HFFc6 (cell line): ENCODE measurements at regions not wholly inside any gene's neighbourhood (a gene's known extent, or its start where the extent isn't known, plus 50 kb on each side); places are given as distances from the start of the nearest gene placed in this dataset.
"Not testable (repeated sequence)": the region's sequence is repeated elsewhere in the genome, so short reads cannot be mapped to it uniquely, and the experiment has no call there.

Experiments used
- DNase-seq: peaks from one replicate; pipeline ENCODE4 v3.0.0-alpha.2; 2018
- H3K27ac Mint-ChIP-seq: 2 replicates; pipeline ENCODE4 v1.8.0; 2020; ENCODE audit warnings: mild to moderate bottlenecking, mixed read lengths
- H3K27me3 Mint-ChIP-seq: 2 replicates; pipeline ENCODE4 v1.8.0; 2021; ENCODE audit warnings: mild to moderate bottlenecking, moderate library complexity, mixed read lengths; ENCODE audit not compliant: insufficient read depth
- H3K36me3 Mint-ChIP-seq: 2 replicates; pipeline ENCODE4 v1.8.0; 2021; ENCODE audit warnings: low read depth, mixed read lengths
- H3K4me1 Mint-ChIP-seq: 2 replicates; pipeline ENCODE4 v1.8.0; 2020; ENCODE audit warnings: low read depth, mixed read lengths
- H3K4me3 Mint-ChIP-seq: 2 replicates; pipeline ENCODE4 v1.8.0; 2020; ENCODE audit warnings: mild to moderate bottlenecking, moderate library complexity, mixed read lengths
- H3K9me3 Mint-ChIP-seq: 2 replicates; pipeline ENCODE4 v1.8.0; 2020; ENCODE audit warnings: mild to moderate bottlenecking, mixed read lengths
- TF ChIP-seq, protein P1 (sequence below): fragments of 200-600 bp; sonication (generic); IDR thresholded peaks from 2 replicates; pipeline ENCODE4 v1.5.0; 2021; ENCODE audit warnings: antibody characterized with exemption, mild to moderate bottlenecking

DNA sequence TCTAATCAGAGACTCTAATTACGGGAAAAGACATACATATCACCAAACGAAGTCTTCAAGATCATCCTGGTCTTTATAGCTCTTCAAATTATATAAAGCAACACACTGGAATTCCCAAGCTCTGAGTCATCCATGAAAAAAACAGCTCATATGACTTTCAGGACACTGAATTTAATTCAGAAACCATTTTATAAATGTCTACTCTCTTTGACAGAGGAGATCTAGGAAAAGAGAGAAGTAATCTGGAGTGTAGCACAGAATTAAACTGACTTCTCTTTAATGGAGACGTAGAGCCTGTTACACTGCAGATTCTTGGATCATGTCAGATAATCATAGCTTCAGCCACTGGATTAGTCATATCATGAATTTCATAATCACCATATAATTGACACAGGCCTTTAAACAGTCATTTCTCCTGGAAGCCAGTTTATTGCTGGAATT, 86.8 kb upstream of the WSB1 start:
- Mint-ChIP-seq H3K4me3 (no peak overlapping the region), H3K36me3 (no peaks in the 10 kb centered on the region), H3K4me1 (peaks cover 15% of the 10 kb centered on the region), H3K9me3 (peaks cover 5% of the 10 kb centered on the region; the same call in 1 of the 2 replicates), H3K27ac (peak overlapping the region; percentile 56), H3K27me3 (0 out of 2 replicates have a peak, but pooled peaks cover 2% of the 10 kb centered on the region)
- TF ChIP-seq, protein P1, sequence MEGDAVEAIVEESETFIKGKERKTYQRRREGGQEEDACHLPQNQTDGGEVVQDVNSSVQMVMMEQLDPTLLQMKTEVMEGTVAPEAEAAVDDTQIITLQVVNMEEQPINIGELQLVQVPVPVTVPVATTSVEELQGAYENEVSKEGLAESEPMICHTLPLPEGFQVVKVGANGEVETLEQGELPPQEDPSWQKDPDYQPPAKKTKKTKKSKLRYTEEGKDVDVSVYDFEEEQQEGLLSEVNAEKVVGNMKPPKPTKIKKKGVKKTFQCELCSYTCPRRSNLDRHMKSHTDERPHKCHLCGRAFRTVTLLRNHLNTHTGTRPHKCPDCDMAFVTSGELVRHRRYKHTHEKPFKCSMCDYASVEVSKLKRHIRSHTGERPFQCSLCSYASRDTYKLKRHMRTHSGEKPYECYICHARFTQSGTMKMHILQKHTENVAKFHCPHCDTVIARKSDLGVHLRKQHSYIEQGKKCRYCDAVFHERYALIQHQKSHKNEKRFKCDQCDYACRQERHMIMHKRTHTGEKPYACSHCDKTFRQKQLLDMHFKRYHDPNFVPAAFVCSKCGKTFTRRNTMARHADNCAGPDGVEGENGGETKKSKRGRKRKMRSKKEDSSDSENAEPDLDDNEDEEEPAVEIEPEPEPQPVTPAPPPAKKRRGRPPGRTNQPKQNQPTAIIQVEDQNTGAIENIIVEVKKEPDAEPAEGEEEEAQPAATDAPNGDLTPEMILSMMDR = no peak
- DNase-seq = peak; percentile 68

DNA sequence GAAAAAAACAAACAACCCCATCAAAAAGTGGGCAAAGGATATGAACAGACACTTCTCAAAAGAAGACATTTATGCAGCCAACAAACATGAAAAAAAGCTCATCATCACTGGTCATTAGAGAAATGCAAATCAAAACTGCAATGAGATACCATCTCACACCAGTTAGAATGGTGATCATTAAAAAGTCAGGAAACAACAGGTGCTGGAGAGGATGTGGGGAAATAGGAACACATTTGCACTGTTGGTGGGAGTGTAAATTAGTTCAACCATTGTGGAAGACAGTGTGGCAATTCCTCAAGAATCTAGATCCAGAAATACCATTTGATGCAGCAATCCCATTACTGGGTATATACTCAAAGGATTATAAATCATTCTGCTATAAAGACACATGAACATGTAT, 85.5 kb upstream of the WSB1 start:
- H3K9me3 Mint-ChIP-seq, H3K4me3 Mint-ChIP-seq, H3K36me3 Mint-ChIP-seq, H3K27me3 Mint-ChIP-seq, H3K27ac Mint-ChIP-seq, DNase-seq: not testable (repeated sequence)
- H3K4me1 Mint-ChIP-seq = peaks cover 15% of the 10 kb centered on the region

DNA sequence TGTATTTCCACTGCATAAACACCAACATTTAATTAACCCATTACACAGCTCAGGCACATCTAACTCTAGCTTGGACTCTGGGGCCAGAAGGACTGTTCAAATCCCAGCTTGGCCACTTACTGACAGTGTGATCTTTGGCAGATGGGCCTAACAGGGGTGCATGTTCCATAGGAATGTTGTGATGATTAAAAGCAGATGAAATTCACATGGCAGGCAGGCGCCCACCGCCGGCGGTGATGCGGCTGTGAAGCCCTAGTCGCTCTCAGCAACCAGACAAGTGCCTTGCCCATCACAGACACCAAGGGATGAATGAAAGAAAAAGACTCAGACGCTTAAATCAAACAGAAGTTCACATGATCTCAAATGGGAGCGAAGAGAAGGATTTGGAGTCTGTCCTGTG, 84.6 kb upstream of the WSB1 start:
- H3K27me3 Mint-ChIP-seq = peaks cover 2% of the 10 kb centered on the region; the same call in 1 of the 2 replicates
- H3K27ac Mint-ChIP-seq = no peak overlapping the region
- no peak for DNase-seq
- no peak overlapping the region for H3K4me3 Mint-ChIP-seq
- TF ChIP-seq, protein P1 = no peak
- H3K4me1 Mint-ChIP-seq = peaks cover 15% of the 10 kb centered on the region
- H3K9me3 Mint-ChIP-seq = peaks cover 5% of the 10 kb centered on the region; the same call in 1 of the 2 replicates
- H3K36me3 Mint-ChIP-seq = no peaks in the 10 kb centered on the region

DNA sequence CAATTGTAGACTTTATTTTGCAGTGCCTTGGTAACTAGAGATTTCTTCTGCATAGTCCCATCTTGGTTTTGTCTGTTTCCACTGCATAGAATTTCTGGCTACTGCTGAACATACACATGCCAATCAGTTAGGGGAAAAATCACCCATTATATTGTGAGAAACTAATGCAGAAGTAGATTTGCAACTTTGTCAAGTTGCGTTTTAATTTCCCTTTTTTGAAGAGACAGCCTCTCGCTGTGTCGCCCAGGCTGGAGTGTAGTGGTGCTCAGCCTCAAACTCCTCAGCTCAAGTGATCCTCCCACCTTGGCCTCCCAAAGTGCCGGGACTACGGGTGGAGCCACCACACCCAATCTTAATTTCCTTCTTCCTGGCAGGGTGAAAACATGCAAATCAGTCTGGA, 83.1 kb upstream of the WSB1 start:
- not testable (repeated sequence) for H3K27me3 Mint-ChIP-seq, DNase-seq, H3K9me3 Mint-ChIP-seq, H3K4me3 Mint-ChIP-seq, H3K27ac Mint-ChIP-seq, H3K36me3 Mint-ChIP-seq
- peaks cover 15% of the 10 kb centered on the region for H3K4me1 Mint-ChIP-seq

DNA sequence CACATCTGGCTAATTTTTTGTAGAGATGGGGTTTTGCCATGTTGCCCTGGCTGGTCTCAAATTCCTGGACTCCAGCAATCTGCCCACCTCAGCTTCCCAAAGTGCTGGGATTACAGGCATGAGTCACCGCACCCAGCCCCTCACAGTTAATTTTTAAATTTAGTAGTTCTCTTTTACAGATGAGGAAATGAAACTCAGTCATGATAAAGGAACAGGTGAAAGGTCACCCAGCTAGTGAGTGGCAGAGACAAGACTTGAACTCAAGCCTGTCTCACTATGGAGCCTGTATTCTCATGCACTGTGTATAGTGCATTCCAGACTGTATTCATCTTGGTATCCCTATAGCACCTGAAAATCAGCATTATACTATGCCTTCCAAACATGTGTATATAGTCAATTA, 77.1 kb upstream of the WSB1 start:
- no peaks in the 10 kb centered on the region for H3K36me3 Mint-ChIP-seq
- H3K27ac Mint-ChIP-seq = no peak overlapping the region
- TF ChIP-seq, protein P1 = no peak
- DNase-seq = no peak
- H3K4me1 Mint-ChIP-seq = no peaks in the 10 kb centered on the region
- H3K27me3 Mint-ChIP-seq = peaks cover 8% of the 10 kb centered on the region
- H3K4me3 Mint-ChIP-seq = no peak overlapping the region
- no peaks in the 10 kb centered on the region for H3K9me3 Mint-ChIP-seq

DNA sequence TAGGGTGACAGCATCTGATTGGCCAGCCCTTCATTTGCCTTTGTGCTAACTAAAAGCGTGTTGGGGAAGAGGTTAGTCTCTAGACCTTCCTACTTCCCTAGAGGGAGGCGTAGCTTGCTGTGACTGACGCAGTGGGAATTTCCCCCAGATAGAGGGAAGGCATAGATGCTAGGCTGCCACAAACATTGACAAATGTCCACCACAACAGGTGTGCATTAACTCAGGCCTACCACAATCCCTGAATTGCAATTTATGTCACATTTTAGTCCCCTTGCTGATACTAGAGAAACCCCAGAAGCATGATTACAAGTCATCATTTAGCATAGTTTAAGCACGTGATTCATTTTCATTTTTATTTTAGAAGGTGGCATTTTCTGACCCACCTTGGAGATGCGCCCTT, 76.3 kb upstream of the WSB1 start:
- Mint-ChIP-seq H3K9me3 (no peaks in the 10 kb centered on the region), H3K4me1 (no peaks in the 10 kb centered on the region), H3K27me3 (peaks cover 11% of the 10 kb centered on the region), H3K36me3 (no peaks in the 10 kb centered on the region), H3K27ac (no peak overlapping the region), H3K4me3 (no peak overlapping the region)
- TF ChIP-seq, protein P1 = no peak
- no peak for DNase-seq

DNA sequence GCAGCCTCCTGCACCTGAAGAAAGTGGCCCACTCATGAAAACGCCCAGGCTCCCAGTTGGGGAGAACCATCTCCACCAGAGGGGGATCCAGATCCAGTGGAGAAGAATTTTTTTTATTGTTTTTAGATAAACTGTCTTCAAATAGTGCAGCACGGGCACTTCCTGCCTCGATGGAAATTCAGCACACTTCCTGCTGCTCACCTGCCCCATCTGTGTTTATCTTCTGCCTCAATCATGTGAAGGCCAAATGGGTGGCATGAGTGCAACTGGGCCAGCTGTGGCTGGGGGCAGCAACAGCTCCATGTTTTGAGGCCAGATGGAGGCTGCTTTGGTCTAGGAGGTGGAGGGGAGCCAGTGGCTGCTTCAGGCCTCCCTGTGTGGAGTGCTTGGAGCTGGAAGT, 75.9 kb upstream of the WSB1 start:
- no peaks in the 10 kb centered on the region for H3K36me3 Mint-ChIP-seq
- DNase-seq = no peak
- H3K9me3 Mint-ChIP-seq = no peaks in the 10 kb centered on the region
- no peaks in the 10 kb centered on the region for H3K4me1 Mint-ChIP-seq
- no peak overlapping the region for H3K27ac Mint-ChIP-seq
- H3K4me3 Mint-ChIP-seq = no peak overlapping the region
- H3K27me3 Mint-ChIP-seq = peaks cover 11% of the 10 kb centered on the region
- TF ChIP-seq, protein P1 = no peak
